ENCODE measurements at regions not wholly inside any gene's neighbourhood (a gene's known extent, or its start where the extent isn't known, plus 50 kb on each side); places are given as distances from the start of the nearest gene placed in this dataset.

DNA sequence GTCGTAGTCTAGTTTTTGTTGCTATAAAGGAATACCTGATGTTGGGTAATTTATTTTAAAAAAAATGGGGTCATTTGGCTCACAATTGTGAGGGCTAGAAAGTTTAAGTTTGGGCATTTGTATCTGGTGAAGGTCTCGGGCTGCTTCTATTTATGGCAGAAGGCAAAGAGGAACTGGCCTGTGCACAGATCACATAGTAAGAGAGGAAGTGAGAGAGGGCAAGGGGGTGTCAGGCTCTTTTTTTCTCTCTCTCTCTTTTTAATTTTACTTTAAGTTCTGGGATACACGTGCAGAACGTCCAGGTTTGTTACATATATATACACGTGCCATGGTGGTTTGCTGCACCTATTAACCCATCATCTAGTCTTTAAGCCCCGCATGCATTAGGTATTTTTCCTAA, 453.3 kb downstream of the DIRAS2 start:
- TF ChIP-seq, protein P1, sequence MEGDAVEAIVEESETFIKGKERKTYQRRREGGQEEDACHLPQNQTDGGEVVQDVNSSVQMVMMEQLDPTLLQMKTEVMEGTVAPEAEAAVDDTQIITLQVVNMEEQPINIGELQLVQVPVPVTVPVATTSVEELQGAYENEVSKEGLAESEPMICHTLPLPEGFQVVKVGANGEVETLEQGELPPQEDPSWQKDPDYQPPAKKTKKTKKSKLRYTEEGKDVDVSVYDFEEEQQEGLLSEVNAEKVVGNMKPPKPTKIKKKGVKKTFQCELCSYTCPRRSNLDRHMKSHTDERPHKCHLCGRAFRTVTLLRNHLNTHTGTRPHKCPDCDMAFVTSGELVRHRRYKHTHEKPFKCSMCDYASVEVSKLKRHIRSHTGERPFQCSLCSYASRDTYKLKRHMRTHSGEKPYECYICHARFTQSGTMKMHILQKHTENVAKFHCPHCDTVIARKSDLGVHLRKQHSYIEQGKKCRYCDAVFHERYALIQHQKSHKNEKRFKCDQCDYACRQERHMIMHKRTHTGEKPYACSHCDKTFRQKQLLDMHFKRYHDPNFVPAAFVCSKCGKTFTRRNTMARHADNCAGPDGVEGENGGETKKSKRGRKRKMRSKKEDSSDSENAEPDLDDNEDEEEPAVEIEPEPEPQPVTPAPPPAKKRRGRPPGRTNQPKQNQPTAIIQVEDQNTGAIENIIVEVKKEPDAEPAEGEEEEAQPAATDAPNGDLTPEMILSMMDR (IDR thresholded peaks at IDR 0.05; ENCODE audit: poor library complexity) = no peak
- TF ChIP-seq EZH2 (IDR thresholded peaks at IDR 0.05; ENCODE audit: borderline replicate concordance) = no peak

Data from hepatocyte (in vitro differentiated cells).